ENCODE measurements at regions not wholly inside any gene's neighbourhood (a gene's known extent, or its start where the extent isn't known, plus 50 kb on each side); places are given as distances from the start of the nearest gene placed in this dataset.

DNA sequence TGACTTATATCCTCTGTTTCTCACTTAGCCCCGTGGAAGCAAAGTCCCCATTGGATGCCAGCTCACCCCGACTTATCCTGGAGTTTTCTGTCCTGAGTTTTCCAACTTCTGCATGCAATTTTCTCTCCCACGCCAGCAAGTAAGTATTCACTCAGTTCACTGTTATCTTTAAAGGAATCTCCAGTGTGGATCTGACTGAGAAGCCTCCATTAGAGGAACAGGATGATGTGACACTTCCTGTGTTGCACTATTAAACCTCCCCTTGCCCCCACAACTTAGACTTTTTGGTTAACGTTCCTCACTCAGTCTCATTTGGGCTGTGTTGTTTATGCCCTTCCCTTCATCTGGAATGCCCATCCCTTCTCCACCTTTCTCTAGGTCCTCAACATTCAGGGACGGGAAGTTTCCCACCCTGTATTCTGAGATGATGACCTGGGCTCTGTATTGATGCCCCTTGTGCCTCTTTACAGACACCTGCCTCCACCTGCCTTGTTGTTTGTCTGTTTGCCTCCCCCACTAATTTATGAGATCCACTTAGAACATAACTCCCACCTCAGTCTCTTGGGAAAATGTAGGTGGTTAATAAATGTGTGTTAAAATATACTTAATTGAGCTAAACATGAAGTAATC, 536.1 kb upstream of the RAB6C start:
- H3K4me2 ChIP-seq (ENCODE audit: insufficient read depth, low read length) = no peak overlapping the region
- no peak overlapping the region for H3K9ac ChIP-seq (ENCODE audit: insufficient read depth in 1 of 2, low read depth in 2 of 2, low read length in 2 of 2)
- BruUV-seq (replicated peaks) = no TSS peak
- H3K79me2 ChIP-seq (ENCODE audit: control insufficient read depth, insufficient read depth, low read length) = no peaks in the 10 kb centered on the region
- no peaks in the 10 kb centered on the region for H3K9me3 ChIP-seq (replicated peaks; ENCODE audit: control insufficient read depth, insufficient read depth, low read depth, low read length)
- in situ Hi-C loops (cut with MboI) = no loop called here
- no peak overlapping the region; the same call in 1 of the 2 replicates for H3K4me3 ChIP-seq
- ATAC-seq (no peak), DNase-seq (ENCODE audit: extremely low read depth in 1 of 4, low spot score in 3 of 4) (no peak), FAIRE-seq (no peak)
- H3K9me1 ChIP-seq (ENCODE audit: control insufficient read depth, insufficient read depth, low read length) = no peaks in the 10 kb centered on the region
- H2AFZ ChIP-seq (ENCODE audit: low read depth, low read length) = peak overlapping the region; percentile 44; the same call in 1 of the 2 replicates
- CTCF ChIA-PET (ENCODE audit: low intra/inter-chr PET ratio) = no interaction called here
- H3K27ac ChIP-seq (ENCODE audit: extremely low read depth, low read depth, low read length) = no peak overlapping the region
- WGBS (ENCODE audit: insufficient coverage, low coverage, missing lambda C conversion rate) = 0% methylated on average over 5 of the region's 5 CpGs
- intact Hi-C loops (cut with micrococcal nuclease) = no loop called here
- peaks cover 0 to 5% of the 10 kb centered on the region in 2 experiments; a peak in 1 of 5 replicates for H3K27me3 ChIP-seq (ENCODE audit: control insufficient read depth in 2 of 2, insufficient read depth in 2 of 2, low read length in 2 of 2)
- POLR2A ChIA-PET = interaction anchor here (1.2 kb wide), 1 partner anchor 13 kb away, joined by 3 read pairs; no protein-coding TSS in a partner anchor
- H4K20me1 ChIP-seq (replicated peaks; ENCODE audit: control insufficient read depth, insufficient read depth, low read length) = no peaks in the 10 kb centered on the region
- no peaks in the 10 kb centered on the region for H3K36me3 ChIP-seq (ENCODE audit: control insufficient read depth, insufficient read depth, low read length)
- H3K4me1 ChIP-seq (replicated peaks in 1 of 2; ENCODE audit: control insufficient read depth in 2 of 2, insufficient read depth in 2 of 2, low read length in 2 of 2) = no peaks in the 10 kb centered on the region
- TF ChIP-seq ARNT (IDR thresholded peaks at IDR 0.05) = no peak
- peak; percentile 59; the same call in 1 of the 2 replicates for TF ChIP-seq ZNF76 (CRISPR knock-in tag; IDR thresholded peaks at IDR 0.05; ENCODE audit: borderline replicate concordance)
- TF ChIP-seq ZNF644 (tag; IDR thresholded peaks at IDR 0.05; ENCODE audit: low read depth) = peak; percentile 62; the same call in 1 of the 2 replicates
- TF ChIP-seq ZNF146 (CRISPR knock-in tag; IDR thresholded peaks at IDR 0.05; ENCODE audit: unreplicated experiment) = no peak
- peak; percentile 81 for TF ChIP-seq ELF2 (CRISPR knock-in tag; IDR thresholded peaks at IDR 0.05)
- TF ChIP-seq HDAC8 (tag; IDR thresholded peaks at IDR 0.05) = no peak
- TF ChIP-seq YY1 (IDR thresholded peaks at IDR 0.05; ENCODE audit: borderline replicate concordance in 1 of 3, control insufficient read depth in 1 of 3, extremely low read depth in 1 of 3, insufficient read depth in 3 of 3, insufficient read length in 1 of 3, insufficient replicate concordance in 2 of 3, low read depth in 1 of 3, low read length in 2 of 3) = peak in 2 of 3 experiments; percentile 14 to 47
- no peak for TF ChIP-seq NCOA2 (IDR thresholded peaks at IDR 0.05; ENCODE audit: partially characterized antibody in 2 of 2)
- no peak for TF ChIP-seq FOXJ3 (CRISPR knock-in tag; IDR thresholded peaks at IDR 0.05)
- no peak for TF ChIP-seq CEBPZ (IDR thresholded peaks at IDR 0.05; ENCODE audit: borderline replicate concordance, low read depth, low read length)
- TF ChIP-seq ZNF165 (CRISPR knock-in tag; IDR thresholded peaks at IDR 0.05; ENCODE audit: borderline replicate concordance) = no peak
- no peak for TF ChIP-seq CBX1 (IDR thresholded peaks at IDR 0.05; ENCODE audit: low read depth)
- TF ChIP-seq PRMT5 (CRISPR knock-in tag; IDR thresholded peaks at IDR 0.05) = no peak
- TF ChIP-seq RBM14 (IDR thresholded peaks at IDR 0.05; ENCODE audit: borderline replicate concordance, insufficient read depth, low read depth, low read length) = no peak
- no peak for TF ChIP-seq PHF20 (IDR thresholded peaks at IDR 0.05; ENCODE audit: partially characterized antibody)
- no peak for TF ChIP-seq SMAD1 (IDR thresholded peaks at IDR 0.05; ENCODE audit: low read depth, low read length, partially characterized antibody)
- no peak for TF ChIP-seq CTBP1 (IDR thresholded peaks at IDR 0.05; ENCODE audit: borderline replicate concordance)
- TF ChIP-seq ESRRA (IDR thresholded peaks at IDR 0.05; ENCODE audit: borderline replicate concordance, low read depth) = no peak
